ENCODE measurements at regions not wholly inside any gene's neighbourhood (a gene's known extent, or its start where the extent isn't known, plus 50 kb on each side); places are given as distances from the start of the nearest gene placed in this dataset.

DNA sequence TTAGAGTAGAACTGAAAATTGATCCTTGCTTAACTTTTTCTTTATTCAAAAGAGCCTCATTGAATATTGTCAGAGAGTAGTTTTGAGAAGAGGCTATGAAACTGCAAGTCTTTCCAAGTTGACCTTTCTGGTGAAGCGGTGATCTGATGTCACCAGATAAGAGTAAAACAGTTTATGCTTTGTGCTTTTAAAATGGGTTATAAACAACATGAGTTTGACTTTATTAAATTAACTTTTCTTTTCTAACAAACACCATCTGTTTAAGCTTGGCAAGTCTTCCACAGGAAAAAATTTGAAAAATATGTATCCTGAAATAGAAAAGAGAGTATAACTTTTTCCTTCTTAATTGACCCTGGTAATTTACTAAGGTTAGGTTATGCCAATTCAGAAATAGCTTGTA, 408.7 kb upstream of the NOVA1 start:
- DNase-seq (ENCODE audit: low read depth): no peak
- H3K4me3 ChIP-seq (ENCODE audit: low read depth, low read length): no peak overlapping the region
- TF ChIP-seq, protein P1, sequence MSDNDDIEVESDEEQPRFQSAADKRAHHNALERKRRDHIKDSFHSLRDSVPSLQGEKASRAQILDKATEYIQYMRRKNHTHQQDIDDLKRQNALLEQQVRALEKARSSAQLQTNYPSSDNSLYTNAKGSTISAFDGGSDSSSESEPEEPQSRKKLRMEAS (IDR thresholded peaks at IDR 0.05; ENCODE audit: low read depth, low read length): no peak
- no peak for TF ChIP-seq MYC (IDR thresholded peaks at IDR 0.05; ENCODE audit: low read depth, low read length)
- TF ChIP-seq POLR2A (IDR thresholded peaks at IDR 0.05; ENCODE audit: extremely low read depth, insufficient read length): no peak
- TF ChIP-seq CTCF (IDR thresholded peaks at IDR 0.05; ENCODE audit: low read depth, low read length): no peak

DNA sequence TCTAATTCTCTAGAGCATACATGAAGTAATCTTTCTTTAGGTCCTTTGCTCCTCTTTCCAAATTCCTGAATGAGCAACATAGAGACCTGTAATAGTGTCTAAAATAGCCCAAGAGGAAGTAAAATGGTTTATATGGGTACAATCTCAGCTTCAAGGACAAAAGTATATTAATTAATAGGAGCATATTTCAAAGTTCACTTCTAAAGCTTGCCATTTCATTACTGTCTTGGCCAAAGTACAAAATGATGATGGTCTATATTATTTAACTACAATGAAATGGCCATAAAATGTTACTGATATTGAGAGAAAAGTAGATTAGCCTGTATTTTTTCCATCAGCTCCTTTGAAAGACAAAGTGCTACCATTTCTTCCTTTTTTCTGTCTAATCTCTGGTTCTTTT, 410.4 kb upstream of the NOVA1 start:
- TF ChIP-seq MYC (IDR thresholded peaks at IDR 0.05; ENCODE audit: low read depth, low read length) (no peak), CTCF (IDR thresholded peaks at IDR 0.05; ENCODE audit: low read depth, low read length) (no peak), POLR2A (IDR thresholded peaks at IDR 0.05; ENCODE audit: extremely low read depth, insufficient read length) (no peak)
- TF ChIP-seq, protein P1 (IDR thresholded peaks at IDR 0.05; ENCODE audit: low read depth, low read length): no peak
- no peak overlapping the region for H3K4me3 ChIP-seq (ENCODE audit: low read depth, low read length)
- no peak for DNase-seq (ENCODE audit: low read depth)

- H3K4me3 ChIP-seq (ENCODE audit: low read depth, low read length): no peak overlapping the region
- no peak for DNase-seq (ENCODE audit: low read depth)
- TF ChIP-seq, protein P1 (IDR thresholded peaks at IDR 0.05; ENCODE audit: low read depth, low read length): no peak
- no peak for TF ChIP-seq CTCF (IDR thresholded peaks at IDR 0.05; ENCODE audit: low read depth, low read length)
- no peak for TF ChIP-seq MYC (IDR thresholded peaks at IDR 0.05; ENCODE audit: low read depth, low read length)
- no peak for TF ChIP-seq POLR2A (IDR thresholded peaks at IDR 0.05; ENCODE audit: extremely low read depth, insufficient read length)
Observed at GRCh38 chr14:27012641-27013040, 414.8 kb upstream of the NOVA1 start.

DNA sequence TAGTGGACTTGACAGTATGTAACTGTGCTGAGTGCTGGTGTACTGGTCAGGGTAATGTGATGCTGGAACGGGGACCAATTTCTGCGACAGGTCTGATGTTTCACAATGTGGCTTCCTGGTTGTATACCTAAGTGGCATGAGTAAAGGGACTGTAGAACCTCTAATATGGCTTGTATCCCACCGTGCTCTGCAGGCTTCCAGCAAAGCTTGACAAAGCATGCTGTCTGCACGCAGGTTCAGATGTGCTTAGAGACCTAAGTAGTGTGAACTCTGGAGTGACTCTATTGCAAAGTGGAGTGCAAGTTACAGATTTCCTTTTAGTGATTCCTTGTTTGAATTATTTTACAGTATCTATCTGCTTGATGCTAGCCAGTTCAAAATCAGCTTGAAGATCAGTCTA, 415.8 kb upstream of the NOVA1 start:
- no peak for DNase-seq (ENCODE audit: low read depth)
- no peak overlapping the region for H3K4me3 ChIP-seq (ENCODE audit: low read depth, low read length)
- no peak for TF ChIP-seq CTCF (IDR thresholded peaks at IDR 0.05; ENCODE audit: low read depth, low read length)
- TF ChIP-seq, protein P1 (IDR thresholded peaks at IDR 0.05; ENCODE audit: low read depth, low read length): no peak
- TF ChIP-seq MYC (IDR thresholded peaks at IDR 0.05; ENCODE audit: low read depth, low read length): no peak
- no peak for TF ChIP-seq POLR2A (IDR thresholded peaks at IDR 0.05; ENCODE audit: extremely low read depth, insufficient read length)

GRCh38 chr14:27015065-27015464, 417.2 kb upstream of the NOVA1 start:
- H3K4me3 ChIP-seq (ENCODE audit: low read depth, low read length): no peak overlapping the region
- TF ChIP-seq, protein P1 (IDR thresholded peaks at IDR 0.05; ENCODE audit: low read depth, low read length): no peak
- TF ChIP-seq POLR2A (IDR thresholded peaks at IDR 0.05; ENCODE audit: extremely low read depth, insufficient read length): no peak
- TF ChIP-seq MYC (IDR thresholded peaks at IDR 0.05; ENCODE audit: low read depth, low read length): no peak
- no peak for TF ChIP-seq CTCF (IDR thresholded peaks at IDR 0.05; ENCODE audit: low read depth, low read length)
- no peak for DNase-seq (ENCODE audit: low read depth)

- TF ChIP-seq CTCF (IDR thresholded peaks at IDR 0.05; ENCODE audit: low read depth, low read length) (no peak), POLR2A (IDR thresholded peaks at IDR 0.05; ENCODE audit: extremely low read depth, insufficient read length) (no peak), MYC (IDR thresholded peaks at IDR 0.05; ENCODE audit: low read depth, low read length) (no peak)
- TF ChIP-seq, protein P1 (IDR thresholded peaks at IDR 0.05; ENCODE audit: low read depth, low read length): no peak
- DNase-seq (ENCODE audit: low read depth): no peak
Observed at GRCh38 chr14:27025648-27026047, 427.8 kb upstream of the NOVA1 start.

More at GRCh38 chr14:27025648-27026047, 427.8 kb upstream of the NOVA1 start:
- H3K4me3 ChIP-seq (ENCODE audit: low read depth, low read length): no peak overlapping the region
